HT-29 (cell line): ENCODE measurements at regions not wholly inside any gene's neighbourhood (a gene's known extent, or its start where the extent isn't known, plus 50 kb on each side); places are given as distances from the start of the nearest gene placed in this dataset.

ENCODE experiments used
- DNase-seq: peaks from one replicate; pipeline ENCODE4 v3.0.0-alpha.2; 2015; ENCODE audit warnings: low spot score

DNA sequence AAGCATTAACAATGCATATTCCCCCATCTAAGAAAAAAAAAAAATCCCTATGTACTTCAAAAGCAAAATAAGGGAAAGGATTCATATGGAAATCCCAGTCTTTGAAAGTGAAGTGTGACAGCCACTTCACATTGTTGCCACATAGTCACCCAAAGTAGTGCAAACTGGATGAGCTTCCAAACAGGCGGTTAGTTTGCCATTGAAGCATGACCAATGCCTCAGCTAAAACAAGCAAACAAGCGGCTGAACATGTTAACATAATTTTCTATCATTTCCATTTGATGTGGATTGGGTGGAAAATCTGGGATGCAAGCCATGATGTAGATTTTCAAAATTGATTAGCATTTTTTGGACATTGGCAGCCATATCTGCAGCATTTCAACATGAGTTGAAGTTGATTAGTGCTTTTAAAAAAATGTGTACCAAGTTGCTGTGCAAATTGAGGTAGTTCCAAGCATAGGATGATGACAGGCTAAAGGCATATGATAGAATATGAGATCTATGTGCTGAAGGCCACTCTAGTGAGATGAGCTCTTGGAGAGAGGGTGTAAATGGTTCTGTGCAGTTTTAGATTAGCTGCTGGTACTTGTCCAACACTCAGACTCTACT lies 405.2 kb downstream of the NR2F2 start:
- DNase-seq, result no peak

DNA sequence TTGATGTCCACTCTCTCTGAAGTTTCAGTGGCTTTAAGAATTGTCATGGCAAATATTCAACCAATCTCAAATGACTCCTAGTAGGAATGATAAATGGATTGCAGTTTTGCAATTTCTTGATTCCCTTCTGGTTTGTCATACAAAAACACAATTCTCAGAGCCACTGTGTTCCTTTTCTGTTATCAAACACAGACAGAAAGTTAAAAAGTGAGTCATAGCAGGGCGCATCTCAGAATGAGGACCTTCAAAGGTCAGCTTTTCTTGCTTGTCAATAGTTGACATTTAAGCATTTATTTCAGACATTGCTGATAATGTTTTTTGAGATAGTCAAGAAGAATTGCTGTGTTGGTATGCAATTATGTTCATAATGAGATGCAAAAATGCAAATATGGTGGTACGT lies 405.9 kb downstream of the NR2F2 start:
- DNase-seq, result no peak

DNA sequence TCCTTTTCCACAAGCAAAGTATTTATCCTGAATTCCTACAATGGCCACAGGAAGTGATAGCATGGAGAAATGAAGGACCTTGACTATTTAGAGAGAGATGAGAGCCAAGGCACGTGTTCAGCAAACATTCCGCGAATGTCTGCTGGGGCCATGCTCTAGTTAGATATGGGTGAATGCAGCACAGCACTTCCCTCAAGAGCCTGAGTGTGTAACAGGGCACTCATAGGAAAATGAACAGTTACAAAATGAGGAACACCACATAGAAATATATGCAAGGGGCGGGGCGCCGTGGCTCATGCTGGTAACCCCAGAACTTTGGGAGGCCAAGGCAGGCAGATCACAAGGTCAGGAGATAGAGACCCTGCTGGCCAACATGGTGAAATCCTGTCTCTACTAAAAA lies 406.9 kb downstream of the NR2F2 start:
- DNase-seq, result no peak

DNA sequence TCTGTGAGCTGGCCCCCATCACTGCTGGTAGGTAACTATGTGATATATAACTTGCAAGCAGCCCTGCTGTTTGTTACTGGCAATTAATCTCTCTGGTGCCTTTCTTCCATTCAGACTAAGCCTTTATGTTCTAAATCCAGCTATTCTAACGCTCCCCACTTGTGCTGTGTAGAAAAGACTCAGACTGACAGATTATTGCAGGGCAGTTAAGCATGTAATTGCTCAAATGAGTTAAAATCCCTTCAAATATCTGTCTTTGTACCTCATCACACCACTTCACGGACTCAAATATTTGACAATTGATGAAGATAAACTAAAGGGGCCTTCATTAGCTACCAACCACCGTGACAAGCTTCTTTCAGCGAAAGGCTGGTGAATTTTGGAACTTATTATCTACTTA lies 416.2 kb downstream of the NR2F2 start:
- DNase-seq, result no peak

DNA sequence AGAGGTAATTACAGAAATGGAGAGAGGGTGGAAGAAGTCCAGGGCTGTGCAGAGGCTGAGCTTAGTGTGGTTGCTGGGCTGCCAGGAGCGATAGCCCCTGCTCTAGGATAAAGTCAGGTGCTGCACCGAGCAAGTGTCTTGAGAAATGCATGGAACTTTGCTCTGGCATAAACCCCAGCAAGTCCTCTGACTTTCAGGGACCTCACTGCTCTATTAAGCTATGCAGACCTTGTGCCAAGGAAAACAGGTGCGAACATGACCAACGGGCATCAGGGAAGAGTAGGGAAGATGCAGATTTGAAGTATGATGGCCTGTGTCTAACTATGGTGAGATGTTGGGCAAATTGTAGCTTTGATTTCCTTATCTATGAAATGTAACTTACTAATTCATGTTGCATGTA lies 416.8 kb downstream of the NR2F2 start:
- DNase-seq, result no peak

DNA sequence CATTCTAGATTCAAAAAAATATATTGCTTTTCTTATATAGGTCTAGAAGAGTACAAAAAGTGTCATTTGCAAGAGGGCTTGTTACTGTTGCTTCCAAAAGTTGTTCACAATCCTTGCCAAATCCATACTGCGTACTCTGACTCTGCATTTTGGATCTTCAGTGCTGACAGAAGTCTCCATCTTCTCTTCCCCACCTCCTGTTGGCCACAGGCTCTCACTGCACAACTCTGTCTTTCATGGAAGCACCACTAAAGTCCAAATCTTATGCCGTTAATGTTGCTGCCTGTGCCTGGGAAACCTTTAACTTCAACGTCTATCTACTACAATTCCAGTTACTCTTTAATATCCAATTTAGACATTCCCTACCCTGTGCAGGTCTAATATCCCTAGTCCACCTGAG lies 419.9 kb downstream of the NR2F2 start:
- peak; percentile 37 for DNase-seq

DNA sequence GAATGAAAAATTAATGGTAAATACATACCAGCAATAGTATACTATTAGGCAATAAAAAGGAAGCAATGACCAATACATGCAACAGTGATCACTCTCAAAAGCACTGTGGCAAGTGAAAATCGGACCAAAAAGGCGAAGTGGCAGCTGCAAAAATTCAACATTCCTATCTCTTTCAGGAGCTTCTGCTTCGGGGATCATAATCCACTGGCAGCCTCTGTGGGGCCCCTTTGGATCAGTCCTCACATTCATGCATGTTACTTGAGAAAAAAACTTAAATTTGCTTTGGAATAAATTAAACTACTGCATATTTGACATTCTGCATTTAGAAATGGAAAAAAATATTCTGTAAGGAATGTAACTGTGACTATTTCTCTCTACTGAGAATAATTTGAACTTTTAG lies 425.6 kb downstream of the NR2F2 start:
- DNase-seq, result no peak

DNA sequence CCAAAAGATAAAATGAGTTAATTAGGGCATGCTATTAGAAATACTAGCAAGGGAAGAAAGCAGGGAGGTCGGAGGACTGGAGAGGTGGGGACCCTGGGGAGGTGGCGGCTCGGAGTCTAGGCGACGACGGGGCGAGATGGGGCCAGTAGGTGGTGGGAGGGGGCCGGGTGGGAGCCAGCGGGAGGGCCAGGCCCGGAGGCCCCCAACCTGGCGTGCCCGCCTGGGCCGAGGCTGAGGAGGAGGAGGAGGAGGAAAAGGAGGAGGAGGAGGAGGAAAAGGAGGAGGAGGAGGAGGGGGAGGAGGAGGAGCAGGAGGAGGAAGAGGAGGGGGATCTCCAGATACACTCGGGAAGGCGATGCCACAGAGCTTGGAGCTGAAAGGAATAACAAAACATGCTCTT lies 426.2 kb downstream of the NR2F2 start:
- DNase-seq, result no peak

DNA sequence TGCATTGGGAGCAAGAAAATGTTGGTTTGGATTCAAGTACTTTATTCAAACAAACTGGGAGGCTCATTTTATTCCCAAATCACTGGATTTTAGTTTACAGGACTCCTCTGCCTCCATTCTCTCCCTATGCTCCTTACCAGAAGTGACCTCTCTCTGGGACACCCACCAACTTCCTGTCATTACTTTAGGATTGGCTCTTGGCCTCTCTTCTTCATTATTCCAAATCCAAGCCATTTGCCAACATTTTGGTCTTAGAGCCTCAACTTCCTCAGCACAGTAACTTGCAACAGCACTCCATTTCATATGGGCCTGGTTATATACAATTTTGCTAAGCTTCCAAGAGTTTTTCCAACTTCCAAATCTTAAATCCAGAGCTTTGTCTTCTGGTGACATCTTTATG lies 432.1 kb downstream of the NR2F2 start:
- no peak for DNase-seq

DNA sequence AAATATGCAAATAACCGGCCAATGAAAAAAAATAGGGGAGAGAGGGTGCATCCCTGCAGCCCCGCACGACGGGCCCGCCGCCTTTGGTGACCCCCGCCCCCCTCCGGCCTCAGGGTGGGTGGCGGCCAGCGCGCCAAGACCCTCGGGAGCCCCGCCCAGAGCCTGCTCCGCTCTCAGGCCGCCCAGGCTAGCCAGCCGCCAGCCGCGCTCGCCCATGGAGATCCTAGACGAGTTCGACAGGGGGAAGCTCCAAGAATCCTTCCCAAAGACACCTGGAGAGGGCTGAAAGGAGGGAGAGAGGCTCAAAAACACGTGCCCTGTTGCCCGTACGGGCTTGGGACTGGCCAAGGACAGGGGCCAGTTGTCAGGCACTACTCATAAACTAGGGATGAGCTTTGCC lies 434.0 kb downstream of the NR2F2 start:
- DNase-seq, result no peak

DNA sequence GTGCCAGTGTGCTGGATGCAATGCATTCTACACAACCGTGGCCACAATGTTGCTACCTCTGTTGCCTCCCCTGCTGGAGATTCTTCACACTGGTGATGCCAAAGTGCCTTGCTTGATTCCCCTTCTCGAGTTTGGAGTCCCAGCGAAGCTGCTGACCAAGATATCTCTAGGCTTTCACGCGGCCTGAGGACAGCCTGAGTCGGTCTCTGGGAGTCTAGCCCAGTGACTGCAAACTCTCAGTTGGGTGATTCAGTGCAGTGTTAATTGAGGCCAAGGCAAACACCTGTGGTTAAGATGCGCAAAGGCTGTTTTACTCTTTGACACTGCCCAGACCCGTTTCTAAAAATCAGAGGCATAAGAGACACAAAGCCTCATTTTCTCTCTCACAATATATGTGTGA lies 434.4 kb downstream of the NR2F2 start:
- DNase-seq, result no peak

DNA sequence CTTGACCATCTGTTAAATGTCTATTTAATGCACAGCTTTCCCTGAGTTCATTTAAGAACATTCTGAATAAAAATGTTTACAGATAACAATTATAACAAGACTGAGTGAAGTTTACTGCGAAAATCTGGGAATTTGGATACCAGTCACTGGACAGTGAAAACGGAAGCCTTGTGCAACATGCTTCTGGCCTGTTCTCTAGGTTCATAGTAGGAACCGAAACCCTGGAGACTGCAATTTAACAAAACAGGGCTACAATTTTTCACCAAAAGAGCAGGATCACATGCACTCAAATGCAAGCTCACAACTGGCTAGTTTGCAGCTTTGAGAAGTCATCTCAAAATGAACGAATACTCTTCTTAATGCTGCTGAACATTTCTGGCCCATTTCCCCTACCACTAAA lies 435.9 kb downstream of the NR2F2 start:
- DNase-seq, result no peak

DNA sequence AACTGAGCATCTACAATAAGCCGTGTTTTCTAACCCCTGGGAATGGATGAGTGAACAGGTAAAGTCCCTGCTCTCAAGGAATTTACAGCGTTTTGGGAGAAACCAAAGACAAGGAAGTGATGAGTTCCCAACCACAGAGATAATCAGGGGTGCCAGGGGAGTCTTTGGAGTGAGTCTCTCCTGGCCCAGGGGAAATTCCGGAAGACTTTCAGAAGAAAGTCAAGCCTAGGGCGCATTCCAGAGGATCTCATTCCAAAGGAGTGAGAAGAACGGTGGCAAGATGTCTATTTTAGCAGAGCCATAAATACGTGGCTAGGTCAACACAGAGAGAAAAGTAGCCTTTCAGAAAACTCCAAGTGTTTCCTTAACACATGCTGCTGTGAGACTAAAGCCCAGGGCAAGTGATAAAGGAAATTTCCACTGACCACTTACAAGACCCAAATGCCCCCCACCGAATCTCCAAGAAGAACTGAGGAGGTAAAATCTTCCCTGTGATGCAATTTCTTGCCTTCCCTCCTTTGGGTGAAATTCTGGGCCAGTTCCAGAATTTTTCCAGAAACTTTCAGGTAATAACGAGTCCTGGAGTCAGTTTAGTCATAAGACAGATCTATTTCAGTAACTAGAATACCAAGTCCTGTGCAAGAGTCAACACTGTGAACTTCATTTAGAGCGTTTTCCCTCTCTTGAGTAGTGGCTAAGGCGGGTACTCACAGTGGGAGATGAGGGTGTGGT lies 437.4 kb downstream of the NR2F2 start:
- DNase-seq, result no peak

DNA sequence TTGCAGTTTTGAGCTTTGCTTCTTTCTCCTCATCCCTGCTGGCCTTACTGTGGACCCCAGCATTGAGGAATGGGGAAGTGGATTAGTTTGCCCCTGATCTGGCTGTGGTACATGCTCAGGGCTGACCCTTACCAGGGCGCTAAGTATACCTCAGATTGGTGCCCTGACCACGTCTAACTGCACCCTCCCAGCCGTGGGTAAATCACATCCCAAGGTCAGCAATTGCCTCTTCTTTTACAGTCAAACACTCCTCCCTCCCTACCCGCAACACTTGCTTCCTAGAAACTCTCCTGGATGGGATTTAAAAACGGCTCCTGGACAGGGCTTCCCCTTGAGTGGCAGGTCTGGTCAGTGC lies 437.9 kb downstream of the NR2F2 start:
- DNase-seq, result no peak

DNA sequence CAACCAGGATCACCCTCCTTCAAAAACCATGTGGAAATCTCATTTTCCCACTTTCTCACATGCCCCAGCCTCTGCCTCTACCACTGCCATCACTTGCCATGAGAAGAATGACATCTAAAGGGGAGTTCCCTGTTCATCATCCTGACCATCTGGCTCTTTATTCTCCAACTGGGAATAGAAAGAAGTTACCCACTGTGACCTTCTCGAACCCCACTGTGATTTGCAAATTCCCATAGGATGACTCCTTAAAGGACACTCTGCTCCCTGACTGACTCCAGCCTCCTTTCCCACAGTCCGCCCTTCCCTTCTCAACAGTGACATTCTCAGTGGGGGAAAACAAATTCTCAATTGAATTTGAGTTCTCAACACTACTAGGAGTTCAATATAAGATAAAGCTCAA lies 440.5 kb downstream of the NR2F2 start:
- no peak for DNase-seq

DNA sequence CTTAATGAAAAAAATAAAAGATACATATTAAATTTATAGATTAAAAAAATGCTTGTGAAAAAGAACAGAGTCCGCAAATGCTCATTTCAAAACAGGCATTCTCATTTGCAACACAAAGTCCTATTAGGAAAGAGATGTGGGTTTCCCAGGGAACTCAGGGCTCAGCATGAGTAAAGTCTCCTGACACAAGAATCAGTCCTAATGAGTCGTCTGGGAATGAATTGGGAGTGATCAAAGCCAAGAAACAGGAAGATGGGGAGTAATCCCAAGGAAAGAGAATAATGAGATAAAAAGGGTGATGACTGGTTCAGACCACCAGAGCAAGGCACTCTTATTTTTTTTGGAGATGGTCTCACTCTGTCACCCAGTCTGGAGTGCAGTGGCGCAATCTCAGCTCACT lies 443.7 kb downstream of the NR2F2 start:
- no peak for DNase-seq

DNA sequence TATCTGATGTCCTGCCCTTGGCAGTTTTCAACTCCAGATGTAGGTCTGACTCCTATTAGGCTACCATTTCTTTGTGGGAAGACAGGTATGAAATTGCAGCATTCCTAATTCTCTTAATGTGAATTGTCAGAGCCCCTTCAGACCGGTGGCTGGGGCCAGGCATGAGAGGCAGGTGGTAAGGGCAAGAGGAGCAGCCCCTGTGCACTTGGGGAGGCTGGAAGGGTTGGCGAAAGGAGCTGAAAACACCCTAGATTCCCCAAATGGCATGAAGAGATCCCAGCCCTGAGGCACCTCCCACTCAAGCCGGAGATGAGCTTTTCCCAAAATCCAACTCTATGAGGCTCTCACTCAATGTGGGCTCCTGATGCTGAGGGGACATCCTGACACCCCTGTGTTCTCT lies 453.2 kb downstream of the NR2F2 start:
- DNase-seq, result no peak

DNA sequence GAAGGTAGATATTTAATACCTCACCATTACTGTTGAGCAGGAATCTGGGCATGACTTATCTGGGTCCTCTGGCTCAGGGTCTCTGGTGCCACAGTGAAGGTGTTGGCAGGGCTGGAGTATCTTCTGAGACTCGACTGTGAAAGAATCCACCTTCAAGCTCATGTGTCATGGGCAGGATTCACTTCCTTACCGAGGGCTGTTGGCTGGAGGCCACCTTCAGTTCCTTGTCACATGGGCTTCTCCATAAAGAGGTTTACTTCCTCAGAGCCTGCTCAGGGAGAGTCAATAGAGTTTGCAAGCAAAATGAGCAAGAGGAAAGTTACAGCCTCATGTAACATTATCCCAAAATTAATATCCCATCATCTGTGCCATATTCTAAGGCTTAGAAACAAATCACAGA lies 459.5 kb downstream of the NR2F2 start:
- DNase-seq, result peak; percentile 51

DNA sequence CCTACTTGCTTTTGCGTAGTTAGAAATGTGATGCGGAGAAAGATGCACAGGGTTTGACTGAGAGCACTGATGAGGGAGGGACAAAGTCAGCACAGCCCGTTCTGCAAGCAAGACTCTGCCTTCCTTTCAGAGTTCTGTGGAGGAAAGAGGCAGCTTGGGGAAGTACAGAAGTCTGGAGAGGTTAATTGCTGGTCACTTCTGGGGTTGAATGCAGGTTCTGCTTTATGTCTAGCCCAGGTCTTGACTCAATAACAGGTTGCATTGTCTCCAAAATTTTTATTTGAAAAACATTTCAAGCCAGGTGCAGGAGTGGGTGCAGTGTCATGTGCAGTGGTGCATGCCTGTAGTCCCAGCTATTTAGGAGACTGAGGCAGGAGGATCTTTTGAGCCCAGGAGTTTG lies 461.7 kb downstream of the NR2F2 start:
- DNase-seq, result no peak

DNA sequence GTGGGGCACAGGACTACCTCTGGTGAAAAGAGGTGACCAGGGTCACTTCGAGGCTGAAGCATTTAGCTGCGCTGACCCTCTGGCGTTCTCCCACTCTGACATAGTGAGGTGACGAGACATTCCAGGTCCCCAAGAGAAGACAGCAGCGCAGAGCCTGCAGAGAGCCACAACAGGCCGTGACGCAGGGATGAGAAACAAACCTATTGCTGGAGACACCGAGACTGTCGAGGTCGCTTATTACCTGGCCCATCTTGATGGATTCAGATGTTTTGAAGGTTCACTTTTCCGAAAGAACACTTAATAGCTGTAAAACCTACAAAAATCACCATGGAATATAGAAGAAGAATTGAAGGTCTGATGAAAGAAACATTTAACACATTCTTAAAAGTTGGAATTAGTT lies 466.3 kb downstream of the NR2F2 start:
- no peak for DNase-seq

DNA sequence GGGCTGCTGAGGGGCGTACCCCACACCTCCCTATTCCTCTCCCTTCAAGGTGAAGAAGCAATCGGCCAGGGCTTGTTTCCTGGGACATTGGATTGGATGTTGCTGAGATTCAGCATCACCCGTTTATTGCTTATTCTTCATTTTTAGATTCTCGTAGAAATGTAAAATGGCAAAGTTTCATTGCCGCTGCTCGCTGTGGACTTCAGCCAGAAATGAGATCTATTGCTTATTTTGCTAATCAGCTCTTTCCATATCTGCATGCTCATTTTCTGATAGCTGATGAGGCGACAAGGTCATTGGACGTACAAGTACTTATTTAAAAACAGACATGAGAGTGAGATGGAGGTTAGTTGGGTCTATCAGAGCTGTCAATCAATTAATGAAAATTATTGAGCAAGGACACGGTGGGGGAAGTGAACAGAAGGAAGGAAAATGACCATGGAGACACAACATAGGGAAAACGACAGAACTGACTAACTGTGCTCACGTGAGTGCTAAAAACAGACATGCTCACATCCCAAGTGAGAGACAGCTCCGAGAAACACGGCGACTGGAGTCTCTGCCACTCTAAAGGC lies 471.2 kb downstream of the NR2F2 start:
- no peak for DNase-seq

DNA sequence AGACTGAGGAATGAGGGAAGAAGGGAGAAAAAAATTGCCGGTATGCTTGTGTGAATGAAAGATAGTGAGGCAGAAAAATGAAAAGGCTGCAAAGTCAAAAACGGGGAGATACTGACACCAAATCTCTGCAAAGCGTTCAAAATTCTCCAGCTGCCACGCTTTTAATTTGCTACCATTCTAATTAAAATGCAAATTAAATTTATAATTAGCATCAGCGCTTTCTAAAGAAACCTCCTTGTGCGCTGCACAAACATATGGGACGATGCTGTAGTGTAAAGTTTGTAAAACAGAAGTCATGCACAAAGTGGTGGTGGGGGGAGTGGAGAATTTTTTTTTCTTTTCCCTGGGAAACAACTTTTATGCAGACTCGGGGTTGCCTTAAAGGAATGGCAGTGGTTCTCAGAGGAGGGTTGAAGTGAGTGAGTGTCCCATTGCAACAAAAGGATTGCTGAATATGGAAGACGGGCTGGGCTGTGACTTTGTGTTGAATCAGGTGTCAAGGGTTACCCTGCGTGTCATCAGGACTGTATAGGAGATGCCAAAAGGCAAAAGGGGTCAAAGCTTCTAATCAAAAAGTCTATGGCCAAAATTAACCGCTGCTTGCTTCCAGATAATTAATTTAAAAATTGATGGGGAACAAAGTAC lies 472.2 kb downstream of the NR2F2 start:
- no peak for DNase-seq

DNA sequence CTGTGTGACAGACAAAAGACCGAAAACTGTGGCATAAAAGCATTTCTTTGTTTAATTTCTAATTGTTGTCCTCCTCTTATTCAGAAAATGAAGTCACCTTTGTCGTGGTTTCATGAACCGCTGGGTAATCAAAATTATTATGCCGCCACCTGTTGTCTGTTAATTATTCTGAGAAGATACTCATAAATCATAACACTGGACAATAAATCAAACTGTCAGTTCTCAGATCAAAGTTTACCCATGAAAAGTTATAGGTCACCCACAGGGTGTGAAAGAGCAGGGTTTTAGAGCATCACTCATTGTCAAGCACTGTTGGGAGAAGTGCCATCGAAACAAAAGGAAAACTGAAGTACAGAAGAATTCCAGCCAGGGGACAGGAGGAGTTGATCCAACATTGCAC lies 474.3 kb downstream of the NR2F2 start:
- peak; percentile 59 for DNase-seq
